ENCODE measurements at regions not wholly inside any gene's neighbourhood (a gene's known extent, or its start where the extent isn't known, plus 50 kb on each side); places are given as distances from the start of the nearest gene placed in this dataset.
"Not testable (repeated sequence)": the region's sequence is repeated elsewhere in the genome, so short reads cannot be mapped to it uniquely, and the experiment has no call there.

GRCh38 chr17:31645351-31645750, 213.7 kb downstream of the COPRS start:
- intact Hi-C loops (cut with micrococcal nuclease; ENCODE audit: unreplicated experiment), result no loop called here
- H3K4me2 ChIP-seq (ENCODE audit: low read length), result no peak overlapping the region

GRCh38 chr17:31631766-31632165, 227.3 kb downstream of the COPRS start:
- Histone ChIP-seq H3K4me2 (ENCODE audit: low read length) (no peak overlapping the region), H3K79me2 (ENCODE audit: insufficient read depth, low read depth, low read length) (no peaks in the 10 kb centered on the region), H2AFZ (ENCODE audit: low read length) (no peak overlapping the region), H3K4me1 (ENCODE audit: insufficient read depth, low read length, poor library complexity, severe bottlenecking) (no peaks in the 10 kb centered on the region), H3K27ac (ENCODE audit: low read depth, low read length, poor library complexity, severe bottlenecking) (no peak overlapping the region), H3K4me3 (ENCODE audit: low read depth, low read length, poor library complexity, severe bottlenecking) (no peak overlapping the region), H3K36me3 (ENCODE audit: insufficient read depth, low read length) (no peaks in the 10 kb centered on the region), H3K9me3 (ENCODE audit: low read length) (no peaks in the 10 kb centered on the region), H4K20me1 (ENCODE audit: insufficient read depth, low read length) (no peaks in the 10 kb centered on the region), H3K9me2 (ENCODE audit: insufficient read depth, low read length) (no peaks in the 10 kb centered on the region)
- ChIA-PET CTCF (ENCODE audit: unreplicated experiment) (no interaction called here), POLR2A (no interaction called here)
- no peak for TF ChIP-seq CTCF (conservative IDR thresholded peaks at IDR 0.05; ENCODE audit: low read length)
- TF ChIP-seq EZH2phosphoT487 (IDR thresholded peaks at IDR 0.05; ENCODE audit: borderline replicate concordance, low read depth, low read length), result no peak
- intact Hi-C loops (cut with micrococcal nuclease; ENCODE audit: unreplicated experiment), result no loop called here
- DNase-seq (ENCODE audit: low spot score), result no peak
- no TSS peak for BruUV-seq (replicated peaks)

More at GRCh38 chr17:31645351-31645750, 213.7 kb downstream of the COPRS start:
- no peak for TF ChIP-seq CTCF (conservative IDR thresholded peaks at IDR 0.05; ENCODE audit: low read length)
- ChIA-PET CTCF (ENCODE audit: unreplicated experiment) (no interaction called here), POLR2A (no interaction called here)
- Histone ChIP-seq H3K36me3 (ENCODE audit: insufficient read depth, low read length) (no peaks in the 10 kb centered on the region), H4K20me1 (ENCODE audit: insufficient read depth, low read length) (no peaks in the 10 kb centered on the region), H3K4me3 (ENCODE audit: low read depth, low read length, poor library complexity, severe bottlenecking) (no peak overlapping the region), H3K9me3 (ENCODE audit: low read length) (no peaks in the 10 kb centered on the region; the same call in 1 of the 2 replicates), H3K4me1 (ENCODE audit: insufficient read depth, low read length, poor library complexity, severe bottlenecking) (peaks cover 10% of the 10 kb centered on the region), H3K9me2 (ENCODE audit: insufficient read depth, low read length) (no peaks in the 10 kb centered on the region), H3K27ac (ENCODE audit: low read depth, low read length, poor library complexity, severe bottlenecking) (no peak overlapping the region), H2AFZ (ENCODE audit: low read length) (no peak overlapping the region), H3K79me2 (ENCODE audit: insufficient read depth, low read depth, low read length) (no peaks in the 10 kb centered on the region)
- BruUV-seq (replicated peaks), result no TSS peak
- DNase-seq (ENCODE audit: low spot score), result no peak

- H3K9me2 ChIP-seq (ENCODE audit: insufficient read depth, low read length); CTCF ChIA-PET (ENCODE audit: unreplicated experiment); POLR2A ChIA-PET; DNase-seq (ENCODE audit: low spot score); H4K20me1 ChIP-seq (ENCODE audit: insufficient read depth, low read length); H3K79me2 ChIP-seq (ENCODE audit: insufficient read depth, low read depth, low read length); H2AFZ ChIP-seq (ENCODE audit: low read length); H3K4me2 ChIP-seq (ENCODE audit: low read length); intact Hi-C loops (cut with micrococcal nuclease; ENCODE audit: unreplicated experiment); H3K9me3 ChIP-seq (ENCODE audit: low read length); H3K36me3 ChIP-seq (ENCODE audit: insufficient read depth, low read length); BruUV-seq (replicated peaks); H3K27ac ChIP-seq (ENCODE audit: low read depth, low read length, poor library complexity, severe bottlenecking); H3K4me3 ChIP-seq (ENCODE audit: low read depth, low read length, poor library complexity, severe bottlenecking); H3K4me1 ChIP-seq (ENCODE audit: insufficient read depth, low read length, poor library complexity, severe bottlenecking): not testable (repeated sequence)
Observed at GRCh38 chr17:31630866-31631265, 228.2 kb downstream of the COPRS start.
